Glutamatergic neuron (in vitro differentiated cells): ENCODE measurements at regions not wholly inside any gene's neighbourhood (a gene's known extent, or its start where the extent isn't known, plus 50 kb on each side); places are given as distances from the start of the nearest gene placed in this dataset.

Source experiments
- DNase-seq: peaks from one replicate; pipeline ENCODE4 v3.0.0; 2022
- H3K27ac Mint-ChIP-seq: one replicate; pipeline ENCODE4 v1.8.0; 2020; ENCODE audit warnings: mild to moderate bottlenecking, mixed read lengths, inconsistent platforms; ENCODE audit not compliant: unreplicated experiment
- H3K27me3 Mint-ChIP-seq: one replicate; pipeline ENCODE4 v1.8.0; 2020; ENCODE audit warnings: mild to moderate bottlenecking, moderate library complexity, mixed read lengths, inconsistent platforms; ENCODE audit not compliant: unreplicated experiment
- H3K36me3 Mint-ChIP-seq: one replicate; pipeline ENCODE4 v1.8.0; 2020; ENCODE audit warnings: mild to moderate bottlenecking, mixed read lengths, inconsistent platforms; ENCODE audit not compliant: unreplicated experiment
- H3K4me1 Mint-ChIP-seq: one replicate; pipeline ENCODE4 v1.8.0; 2020; ENCODE audit warnings: mild to moderate bottlenecking, low read depth, mixed read lengths, inconsistent platforms; ENCODE audit not compliant: unreplicated experiment
- H3K4me3 Mint-ChIP-seq: one replicate; pipeline ENCODE4 v1.8.0; 2020; ENCODE audit warnings: mild to moderate bottlenecking, mixed read lengths, inconsistent platforms; ENCODE audit not compliant: unreplicated experiment
- H3K9me3 Mint-ChIP-seq: one replicate; pipeline ENCODE4 v1.8.0; 2020; ENCODE audit warnings: mild to moderate bottlenecking, moderate library complexity, mixed read lengths, inconsistent platforms; ENCODE audit not compliant: unreplicated experiment
- TF ChIP-seq, protein P1 (sequence below): fragments of 200-600 bp; sonication (generic); IDR thresholded peaks from one replicate; pipeline ENCODE4 v1.5.0; 2021; ENCODE audit not compliant: partially characterized antibody, unreplicated experiment

DNA sequence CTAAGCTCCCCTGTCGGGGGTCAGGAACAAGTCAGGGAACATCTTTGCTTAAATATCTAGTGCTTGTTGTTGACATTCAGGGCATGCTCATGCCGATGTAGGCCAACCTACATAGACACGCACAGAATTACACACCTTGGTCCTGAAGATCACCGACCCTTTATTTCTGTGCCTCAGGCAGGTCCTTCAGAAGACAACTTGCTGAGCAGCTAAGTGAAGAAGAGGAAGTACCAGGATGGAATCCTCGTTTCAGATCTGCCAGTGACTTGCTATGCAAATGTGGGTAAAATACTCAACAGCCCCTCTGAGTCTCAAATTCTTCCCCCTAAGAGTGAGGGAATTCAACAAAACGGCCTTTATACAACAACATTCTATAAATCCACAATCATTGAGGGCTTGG lies 494.7 kb downstream of the BCL11A start:
- no peaks in the 10 kb centered on the region for H3K4me1 Mint-ChIP-seq
- no peaks in the 10 kb centered on the region for H3K27me3 Mint-ChIP-seq
- no peak for DNase-seq
- no peaks in the 10 kb centered on the region for H3K9me3 Mint-ChIP-seq
- H3K36me3 Mint-ChIP-seq, result no peaks in the 10 kb centered on the region
- no peak overlapping the region for H3K4me3 Mint-ChIP-seq
- H3K27ac Mint-ChIP-seq, result no peak overlapping the region
- TF ChIP-seq, protein P1, sequence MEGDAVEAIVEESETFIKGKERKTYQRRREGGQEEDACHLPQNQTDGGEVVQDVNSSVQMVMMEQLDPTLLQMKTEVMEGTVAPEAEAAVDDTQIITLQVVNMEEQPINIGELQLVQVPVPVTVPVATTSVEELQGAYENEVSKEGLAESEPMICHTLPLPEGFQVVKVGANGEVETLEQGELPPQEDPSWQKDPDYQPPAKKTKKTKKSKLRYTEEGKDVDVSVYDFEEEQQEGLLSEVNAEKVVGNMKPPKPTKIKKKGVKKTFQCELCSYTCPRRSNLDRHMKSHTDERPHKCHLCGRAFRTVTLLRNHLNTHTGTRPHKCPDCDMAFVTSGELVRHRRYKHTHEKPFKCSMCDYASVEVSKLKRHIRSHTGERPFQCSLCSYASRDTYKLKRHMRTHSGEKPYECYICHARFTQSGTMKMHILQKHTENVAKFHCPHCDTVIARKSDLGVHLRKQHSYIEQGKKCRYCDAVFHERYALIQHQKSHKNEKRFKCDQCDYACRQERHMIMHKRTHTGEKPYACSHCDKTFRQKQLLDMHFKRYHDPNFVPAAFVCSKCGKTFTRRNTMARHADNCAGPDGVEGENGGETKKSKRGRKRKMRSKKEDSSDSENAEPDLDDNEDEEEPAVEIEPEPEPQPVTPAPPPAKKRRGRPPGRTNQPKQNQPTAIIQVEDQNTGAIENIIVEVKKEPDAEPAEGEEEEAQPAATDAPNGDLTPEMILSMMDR, result no peak

DNA sequence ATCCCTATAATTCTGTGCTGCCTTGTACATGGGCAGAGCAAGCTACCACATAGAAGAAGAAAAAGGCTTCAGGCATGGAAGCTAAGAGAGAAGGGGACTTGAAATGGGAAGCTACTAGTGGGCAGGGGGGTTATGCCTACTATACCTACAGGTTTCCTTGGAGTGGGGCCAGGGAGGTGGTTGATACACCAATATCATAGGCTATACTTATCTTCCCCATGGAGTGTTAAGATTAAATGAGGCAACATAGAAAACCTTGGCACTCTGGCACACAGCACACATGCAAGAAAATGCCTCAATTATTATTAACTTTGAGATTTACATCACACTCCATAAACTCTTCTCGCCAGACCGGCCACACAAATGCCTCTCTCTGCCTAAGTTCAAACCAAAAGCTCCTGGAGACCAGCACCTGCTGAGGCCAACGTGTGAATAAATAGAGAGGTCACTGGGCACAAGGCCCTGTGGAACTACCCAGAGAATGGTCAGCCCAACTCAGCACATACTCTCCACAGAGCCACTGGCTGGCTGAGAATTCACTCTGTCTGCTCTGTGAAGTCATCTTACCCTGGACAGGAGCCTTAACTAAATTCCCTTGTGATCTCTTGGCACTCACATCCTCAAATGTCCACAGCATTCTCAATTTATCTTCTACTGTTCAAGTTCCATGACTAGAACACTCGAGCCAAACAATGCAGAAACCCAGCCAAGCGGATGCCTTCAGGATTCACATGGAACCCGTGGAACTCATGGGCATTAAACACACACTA lies 498.7 kb downstream of the BCL11A start:
- Mint-ChIP-seq H3K36me3 (no peaks in the 10 kb centered on the region), H3K27ac (no peak overlapping the region), H3K4me1 (no peaks in the 10 kb centered on the region), H3K4me3 (no peak overlapping the region), H3K27me3 (no peaks in the 10 kb centered on the region), H3K9me3 (peaks cover 1% of the 10 kb centered on the region)
- DNase-seq, result no peak
- TF ChIP-seq, protein P1, result no peak

DNA sequence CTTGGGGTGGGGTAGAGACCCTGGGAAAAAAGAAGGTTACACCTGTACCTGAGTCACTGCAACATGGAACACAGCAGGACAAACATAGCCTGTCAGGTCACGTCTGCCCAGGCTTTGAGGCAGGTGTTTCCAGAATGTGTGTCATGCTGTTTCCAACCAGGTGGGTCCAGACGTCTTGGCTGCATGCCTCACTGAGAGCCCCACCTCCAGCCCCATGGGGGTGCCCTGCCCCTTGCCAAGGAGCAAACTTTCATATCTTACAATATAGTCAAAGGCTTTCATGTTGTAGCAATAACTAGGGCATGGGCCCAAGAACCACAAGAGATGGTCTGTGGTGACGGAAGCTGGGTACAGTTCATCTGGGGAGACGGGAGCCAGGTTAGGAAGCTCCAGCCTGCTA lies 499.7 kb downstream of the BCL11A start:
- H3K36me3 Mint-ChIP-seq, result no peaks in the 10 kb centered on the region
- no peaks in the 10 kb centered on the region for H3K27me3 Mint-ChIP-seq
- H3K4me1 Mint-ChIP-seq, result no peaks in the 10 kb centered on the region
- peaks cover 1% of the 10 kb centered on the region for H3K9me3 Mint-ChIP-seq
- no peak overlapping the region for H3K27ac Mint-ChIP-seq
- TF ChIP-seq, protein P1, result no peak
- DNase-seq, result no peak
- H3K4me3 Mint-ChIP-seq, result no peak overlapping the region

DNA sequence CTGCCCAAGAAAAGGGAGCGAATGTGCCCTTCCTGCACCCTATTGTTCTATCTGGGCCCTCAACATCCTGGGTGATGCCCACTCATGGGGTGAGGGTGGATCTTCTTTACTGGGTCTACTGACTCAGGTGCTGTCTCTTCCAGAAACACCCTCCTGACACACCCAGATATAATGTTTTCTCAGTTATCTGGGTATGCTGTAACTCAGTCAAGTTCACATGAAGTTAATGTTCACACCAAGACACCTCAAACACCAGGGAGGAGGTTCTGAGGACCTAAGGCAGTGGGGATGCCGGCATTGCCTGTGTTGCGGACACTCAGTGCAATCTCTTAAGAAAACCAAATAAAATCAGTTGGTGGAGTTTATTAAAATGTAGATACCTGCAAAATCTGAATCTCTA lies 500.9 kb downstream of the BCL11A start:
- H3K4me3 Mint-ChIP-seq, result no peak overlapping the region
- no peaks in the 10 kb centered on the region for H3K27me3 Mint-ChIP-seq
- no peak for DNase-seq
- H3K9me3 Mint-ChIP-seq, result peaks cover 1% of the 10 kb centered on the region
- TF ChIP-seq, protein P1, result no peak
- H3K27ac Mint-ChIP-seq, result no peak overlapping the region
- H3K4me1 Mint-ChIP-seq, result no peaks in the 10 kb centered on the region
- no peaks in the 10 kb centered on the region for H3K36me3 Mint-ChIP-seq

DNA sequence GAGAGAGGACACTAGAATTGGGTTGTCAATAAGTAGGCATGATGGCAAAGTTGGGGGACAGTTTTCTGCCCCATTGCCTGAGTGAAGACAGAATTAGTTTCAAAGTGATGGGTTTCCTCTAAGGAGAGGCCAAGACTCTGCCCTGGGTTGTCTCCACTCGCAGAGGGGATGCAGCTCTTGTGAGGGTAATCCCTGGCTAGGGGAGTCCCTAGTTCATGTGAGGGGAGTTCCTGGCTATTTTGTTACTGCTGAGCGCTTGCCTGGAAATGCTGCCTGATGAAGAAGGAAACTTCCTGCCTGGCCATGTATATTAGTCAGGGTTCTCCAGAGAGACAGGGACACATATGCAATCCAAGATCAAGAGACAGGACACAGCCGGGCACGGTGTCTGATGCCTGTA lies 501.5 kb downstream of the BCL11A start:
- H3K27ac Mint-ChIP-seq, result no peak overlapping the region
- peaks cover 1% of the 10 kb centered on the region for H3K9me3 Mint-ChIP-seq
- H3K27me3 Mint-ChIP-seq, result no peaks in the 10 kb centered on the region
- DNase-seq, result no peak
- no peak overlapping the region for H3K4me3 Mint-ChIP-seq
- no peaks in the 10 kb centered on the region for H3K36me3 Mint-ChIP-seq
- no peaks in the 10 kb centered on the region for H3K4me1 Mint-ChIP-seq
- TF ChIP-seq, protein P1, result no peak
